ENCODE measurements at regions not wholly inside any gene's neighbourhood (a gene's known extent, or its start where the extent isn't known, plus 50 kb on each side); places are given as distances from the start of the nearest gene placed in this dataset.

DNA sequence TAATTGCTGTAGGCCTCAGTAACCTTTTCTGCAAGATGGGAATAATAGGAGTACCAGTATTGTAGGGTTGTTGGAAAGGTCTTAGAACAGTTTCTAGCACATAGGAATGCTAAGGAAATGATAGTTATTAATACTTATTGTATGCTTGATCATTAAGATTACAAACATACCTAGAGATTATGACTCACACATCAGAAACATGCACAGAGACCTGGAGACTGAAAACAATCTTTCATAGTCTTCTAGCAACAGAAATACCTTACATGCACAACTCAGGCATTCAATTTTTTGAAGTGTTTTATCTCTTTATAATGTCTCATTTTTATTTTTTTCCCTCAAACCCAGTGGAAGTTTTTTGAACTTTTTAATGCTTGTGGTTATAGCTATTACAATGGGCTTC, 104.4 kb upstream of the ZBTB20 start:
- Mint-ChIP-seq H3K9me3 (ENCODE audit: low read depth) (peaks cover 6% of the 10 kb centered on the region), H3K27ac (ENCODE audit: unreplicated experiment) (no peak overlapping the region), H3K27me3 (ENCODE audit: low read depth) (no peaks in the 10 kb centered on the region), H3K36me3 (ENCODE audit: low read depth) (peaks cover 7% of the 10 kb centered on the region), H3K4me3 (ENCODE audit: unreplicated experiment) (no peak overlapping the region), H3K4me1 (ENCODE audit: low read depth) (no peaks in the 10 kb centered on the region)
- TF ChIP-seq CTCF (IDR thresholded peaks at IDR 0.05), result no peak
- no peak for DNase-seq (ENCODE audit: low spot score)

DNA sequence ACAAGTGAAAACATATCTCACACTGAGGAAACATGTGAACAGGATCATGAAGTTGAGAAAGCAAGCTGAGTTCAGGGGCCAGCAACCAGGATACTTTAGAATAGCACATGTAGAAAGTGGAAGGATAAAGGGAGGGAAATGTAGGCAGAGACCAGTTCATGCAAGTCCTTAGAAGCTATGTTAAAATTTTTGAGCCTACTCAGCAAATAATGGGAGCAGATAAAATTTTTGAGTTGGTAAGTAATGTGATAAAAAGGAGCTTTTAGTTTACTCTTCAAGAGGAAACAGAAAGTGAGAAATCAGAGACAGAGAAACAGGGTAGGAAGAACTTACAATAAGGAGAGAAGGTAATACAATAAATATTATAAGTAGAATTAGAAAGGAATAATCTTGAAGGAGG, 105.6 kb upstream of the ZBTB20 start:
- no peak for DNase-seq (ENCODE audit: low spot score)
- H3K27me3 Mint-ChIP-seq (ENCODE audit: low read depth), result no peaks in the 10 kb centered on the region
- no peak overlapping the region for H3K4me3 Mint-ChIP-seq (ENCODE audit: unreplicated experiment)
- H3K9me3 Mint-ChIP-seq (ENCODE audit: low read depth), result peaks cover 17% of the 10 kb centered on the region
- no peak overlapping the region for H3K27ac Mint-ChIP-seq (ENCODE audit: unreplicated experiment)
- H3K4me1 Mint-ChIP-seq (ENCODE audit: low read depth), result no peaks in the 10 kb centered on the region
- TF ChIP-seq CTCF (IDR thresholded peaks at IDR 0.05), result no peak
- peaks cover 13% of the 10 kb centered on the region for H3K36me3 Mint-ChIP-seq (ENCODE audit: low read depth)

DNA sequence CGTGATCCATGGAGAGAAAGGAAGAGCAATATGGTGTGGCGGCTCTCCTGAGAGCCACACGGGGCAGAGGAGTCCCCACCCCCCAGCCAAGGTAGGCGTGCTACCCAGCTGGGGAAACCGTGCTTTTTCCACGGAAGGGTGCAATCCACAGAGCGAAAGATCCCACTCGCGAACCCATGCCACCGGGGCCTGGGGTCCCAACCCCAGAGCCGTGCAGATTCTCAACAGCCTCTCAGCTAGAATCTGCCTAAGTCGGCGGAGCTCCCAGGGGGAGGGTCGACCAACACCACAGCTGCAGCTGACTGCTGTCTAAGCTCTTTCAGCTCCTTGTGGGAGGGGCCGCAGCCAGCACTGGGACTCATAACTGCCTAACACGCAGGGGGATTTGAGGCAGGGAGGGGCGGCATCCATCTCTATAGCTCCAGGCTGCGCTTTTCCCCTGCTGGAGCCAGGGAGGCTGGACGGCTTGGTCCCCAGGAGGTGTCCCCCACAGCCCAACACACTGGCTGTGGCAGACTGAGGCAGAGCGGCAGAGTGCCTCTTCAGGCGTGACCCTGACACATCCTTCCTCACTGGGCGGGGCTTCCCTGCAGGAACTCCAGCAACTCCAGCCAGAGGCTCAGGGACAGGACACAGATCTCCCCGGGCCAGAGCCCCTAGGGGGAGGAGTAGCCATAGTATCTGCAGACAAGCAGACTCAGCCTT, 107.6 kb upstream of the ZBTB20 start:
- peaks cover 20% of the 10 kb centered on the region for H3K9me3 Mint-ChIP-seq (ENCODE audit: low read depth)
- H3K36me3 Mint-ChIP-seq (ENCODE audit: low read depth), result peaks cover 13% of the 10 kb centered on the region
- H3K4me3 Mint-ChIP-seq (ENCODE audit: unreplicated experiment), result no peak overlapping the region
- H3K27ac Mint-ChIP-seq (ENCODE audit: unreplicated experiment), result no peak overlapping the region
- H3K4me1 Mint-ChIP-seq (ENCODE audit: low read depth), result no peaks in the 10 kb centered on the region
- DNase-seq (ENCODE audit: low spot score), result peak; percentile 75
- no peaks in the 10 kb centered on the region for H3K27me3 Mint-ChIP-seq (ENCODE audit: low read depth)
- no peak for TF ChIP-seq CTCF (IDR thresholded peaks at IDR 0.05)

DNA sequence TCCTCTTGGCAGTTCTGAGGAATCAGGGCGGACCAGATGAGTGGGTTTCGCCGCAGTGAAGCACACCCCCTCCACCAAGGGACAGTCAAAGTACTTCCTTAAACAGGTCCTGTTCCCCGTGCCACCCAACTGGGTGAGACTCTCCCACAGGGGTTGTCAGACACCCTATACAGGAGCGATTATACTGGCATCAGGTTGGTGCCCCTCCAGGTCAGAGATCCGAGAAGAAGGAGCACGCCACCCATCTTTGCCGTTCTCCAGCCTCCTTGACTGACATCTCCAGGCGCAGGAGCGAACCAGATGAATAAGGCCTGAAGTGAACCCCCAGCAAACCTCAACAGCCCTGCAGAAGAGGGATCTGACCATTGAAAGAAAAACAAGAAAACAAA, 108.1 kb upstream of the ZBTB20 start:
- H3K36me3 Mint-ChIP-seq (ENCODE audit: low read depth), result peaks cover 13% of the 10 kb centered on the region
- DNase-seq (ENCODE audit: low spot score), result peak; percentile 68
- H3K27me3 Mint-ChIP-seq (ENCODE audit: low read depth), result no peaks in the 10 kb centered on the region
- H3K4me3 Mint-ChIP-seq (ENCODE audit: unreplicated experiment), result no peak overlapping the region
- no peak for TF ChIP-seq CTCF (IDR thresholded peaks at IDR 0.05)
- H3K4me1 Mint-ChIP-seq (ENCODE audit: low read depth), result no peaks in the 10 kb centered on the region
- H3K27ac Mint-ChIP-seq (ENCODE audit: unreplicated experiment), result no peak overlapping the region
- H3K9me3 Mint-ChIP-seq (ENCODE audit: low read depth), result peaks cover 20% of the 10 kb centered on the region

DNA sequence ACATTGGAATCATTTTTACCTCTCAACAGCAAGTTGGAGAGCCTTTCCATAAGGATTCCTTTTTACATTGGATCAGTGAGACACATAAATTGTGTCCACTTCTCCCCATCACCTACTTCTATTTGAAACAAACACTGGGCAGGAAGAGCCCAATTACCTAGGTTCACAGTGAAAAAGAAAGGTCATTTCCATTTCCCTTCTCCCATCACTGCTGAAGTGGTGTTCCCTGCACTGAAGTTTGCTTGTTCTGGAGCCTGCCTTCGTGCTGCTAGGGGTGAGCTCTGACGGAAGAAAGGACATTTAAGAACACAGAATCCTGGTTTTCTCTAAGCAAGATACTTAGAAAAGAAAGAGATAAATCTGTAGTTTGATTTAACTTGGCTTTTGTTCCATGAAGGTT, 123.8 kb upstream of the ZBTB20 start:
- H3K9me3 Mint-ChIP-seq (ENCODE audit: low read depth), result no peaks in the 10 kb centered on the region
- peaks cover 4% of the 10 kb centered on the region for H3K4me1 Mint-ChIP-seq (ENCODE audit: low read depth)
- H3K36me3 Mint-ChIP-seq (ENCODE audit: low read depth), result no peaks in the 10 kb centered on the region
- H3K27me3 Mint-ChIP-seq (ENCODE audit: low read depth), result no peaks in the 10 kb centered on the region
- no peak overlapping the region for H3K27ac Mint-ChIP-seq (ENCODE audit: unreplicated experiment)
- no peak for TF ChIP-seq CTCF (IDR thresholded peaks at IDR 0.05)
- no peak for DNase-seq (ENCODE audit: low spot score)
- no peak overlapping the region for H3K4me3 Mint-ChIP-seq (ENCODE audit: unreplicated experiment)
